ENCODE measurements at regions not wholly inside any gene's neighbourhood (a gene's known extent, or its start where the extent isn't known, plus 50 kb on each side); places are given as distances from the start of the nearest gene placed in this dataset.

GRCh38 chr11:87384078-87384729, 346.5 kb downstream of the TMEM135 start:
- TF ChIP-seq, protein P1, sequence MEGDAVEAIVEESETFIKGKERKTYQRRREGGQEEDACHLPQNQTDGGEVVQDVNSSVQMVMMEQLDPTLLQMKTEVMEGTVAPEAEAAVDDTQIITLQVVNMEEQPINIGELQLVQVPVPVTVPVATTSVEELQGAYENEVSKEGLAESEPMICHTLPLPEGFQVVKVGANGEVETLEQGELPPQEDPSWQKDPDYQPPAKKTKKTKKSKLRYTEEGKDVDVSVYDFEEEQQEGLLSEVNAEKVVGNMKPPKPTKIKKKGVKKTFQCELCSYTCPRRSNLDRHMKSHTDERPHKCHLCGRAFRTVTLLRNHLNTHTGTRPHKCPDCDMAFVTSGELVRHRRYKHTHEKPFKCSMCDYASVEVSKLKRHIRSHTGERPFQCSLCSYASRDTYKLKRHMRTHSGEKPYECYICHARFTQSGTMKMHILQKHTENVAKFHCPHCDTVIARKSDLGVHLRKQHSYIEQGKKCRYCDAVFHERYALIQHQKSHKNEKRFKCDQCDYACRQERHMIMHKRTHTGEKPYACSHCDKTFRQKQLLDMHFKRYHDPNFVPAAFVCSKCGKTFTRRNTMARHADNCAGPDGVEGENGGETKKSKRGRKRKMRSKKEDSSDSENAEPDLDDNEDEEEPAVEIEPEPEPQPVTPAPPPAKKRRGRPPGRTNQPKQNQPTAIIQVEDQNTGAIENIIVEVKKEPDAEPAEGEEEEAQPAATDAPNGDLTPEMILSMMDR (IDR thresholded peaks at IDR 0.05) = no peak
- TF ChIP-seq EZH2 (IDR thresholded peaks at IDR 0.05) = no peak
- TF ChIP-seq EZH2phosphoT487 (IDR thresholded peaks at IDR 0.05) = no peak
